ENCODE measurements at regions not wholly inside any gene's neighbourhood (a gene's known extent, or its start where the extent isn't known, plus 50 kb on each side); places are given as distances from the start of the nearest gene placed in this dataset.

- Histone ChIP-seq H3F3A (ENCODE audit: insufficient read depth, low read depth) (no peaks in the 10 kb centered on the region), H4K20me1 (ENCODE audit: insufficient read depth) (no peaks in the 10 kb centered on the region), H3K9me3 (ENCODE audit: insufficient read depth, low read depth) (no peaks in the 10 kb centered on the region; the same call in 1 of the 2 replicates), H3K4me2 (no peak overlapping the region), H3K9me2 (ENCODE audit: insufficient read depth) (no peaks in the 10 kb centered on the region), H3K36me3 (ENCODE audit: low read depth) (no peaks in the 10 kb centered on the region), H3K4me3 (no peak overlapping the region), H3K27ac (no peak overlapping the region), H3K27me3 (ENCODE audit: insufficient read depth, low read depth) (no peaks in the 10 kb centered on the region), H2AFZ (no peak overlapping the region), H3K4me1 (replicated peaks; ENCODE audit: insufficient read depth) (no peaks in the 10 kb centered on the region), H3K79me2 (ENCODE audit: low read depth) (no peaks in the 10 kb centered on the region)
- no peak for DNase-seq
- TF ChIP-seq EZH2 (IDR thresholded peaks at IDR 0.05; ENCODE audit: low read depth) = no peak
- TF ChIP-seq, protein P1, sequence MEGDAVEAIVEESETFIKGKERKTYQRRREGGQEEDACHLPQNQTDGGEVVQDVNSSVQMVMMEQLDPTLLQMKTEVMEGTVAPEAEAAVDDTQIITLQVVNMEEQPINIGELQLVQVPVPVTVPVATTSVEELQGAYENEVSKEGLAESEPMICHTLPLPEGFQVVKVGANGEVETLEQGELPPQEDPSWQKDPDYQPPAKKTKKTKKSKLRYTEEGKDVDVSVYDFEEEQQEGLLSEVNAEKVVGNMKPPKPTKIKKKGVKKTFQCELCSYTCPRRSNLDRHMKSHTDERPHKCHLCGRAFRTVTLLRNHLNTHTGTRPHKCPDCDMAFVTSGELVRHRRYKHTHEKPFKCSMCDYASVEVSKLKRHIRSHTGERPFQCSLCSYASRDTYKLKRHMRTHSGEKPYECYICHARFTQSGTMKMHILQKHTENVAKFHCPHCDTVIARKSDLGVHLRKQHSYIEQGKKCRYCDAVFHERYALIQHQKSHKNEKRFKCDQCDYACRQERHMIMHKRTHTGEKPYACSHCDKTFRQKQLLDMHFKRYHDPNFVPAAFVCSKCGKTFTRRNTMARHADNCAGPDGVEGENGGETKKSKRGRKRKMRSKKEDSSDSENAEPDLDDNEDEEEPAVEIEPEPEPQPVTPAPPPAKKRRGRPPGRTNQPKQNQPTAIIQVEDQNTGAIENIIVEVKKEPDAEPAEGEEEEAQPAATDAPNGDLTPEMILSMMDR (conservative IDR thresholded peaks at IDR 0.05) = no peak
- ChIA-PET CTCF (no interaction called here), POLR2A (ENCODE audit: unreplicated experiment) (no interaction called here)
- intact Hi-C loops (cut with micrococcal nuclease; ENCODE audit: unreplicated experiment) = no loop called here
- BruUV-seq (replicated peaks) = no TSS peak
These were observed 197.0 kb upstream of the DCAF8L1 start for GRCh38 chrX:28178206-28178605.

GRCh38 chrX:28177202-28177601 lies 196.0 kb upstream of the DCAF8L1 start:
- Histone ChIP-seq H2AFZ (no peak overlapping the region), H3K27me3 (ENCODE audit: insufficient read depth, low read depth) (no peaks in the 10 kb centered on the region), H3K27ac (no peak overlapping the region), H3K4me2 (no peak overlapping the region), H4K20me1 (ENCODE audit: insufficient read depth) (no peaks in the 10 kb centered on the region), H3K9me2 (ENCODE audit: insufficient read depth) (no peaks in the 10 kb centered on the region), H3K9me3 (ENCODE audit: insufficient read depth, low read depth) (no peaks in the 10 kb centered on the region; the same call in 1 of the 2 replicates), H3K4me1 (replicated peaks; ENCODE audit: insufficient read depth) (no peaks in the 10 kb centered on the region), H3K36me3 (ENCODE audit: low read depth) (no peaks in the 10 kb centered on the region), H3K4me3 (no peak overlapping the region), H3K79me2 (ENCODE audit: low read depth) (no peaks in the 10 kb centered on the region), H3F3A (ENCODE audit: insufficient read depth, low read depth) (no peaks in the 10 kb centered on the region)
- intact Hi-C loops (cut with micrococcal nuclease; ENCODE audit: unreplicated experiment) = no loop called here
- no peak for TF ChIP-seq EZH2 (IDR thresholded peaks at IDR 0.05; ENCODE audit: low read depth)
- TF ChIP-seq, protein P1 (conservative IDR thresholded peaks at IDR 0.05) = peak; percentile 65
- BruUV-seq (replicated peaks) = no TSS peak
- peak in 1 of 2 experiments; percentile 2 for DNase-seq
- ChIA-PET CTCF (no interaction called here), POLR2A (ENCODE audit: unreplicated experiment) (no interaction called here)

DNA sequence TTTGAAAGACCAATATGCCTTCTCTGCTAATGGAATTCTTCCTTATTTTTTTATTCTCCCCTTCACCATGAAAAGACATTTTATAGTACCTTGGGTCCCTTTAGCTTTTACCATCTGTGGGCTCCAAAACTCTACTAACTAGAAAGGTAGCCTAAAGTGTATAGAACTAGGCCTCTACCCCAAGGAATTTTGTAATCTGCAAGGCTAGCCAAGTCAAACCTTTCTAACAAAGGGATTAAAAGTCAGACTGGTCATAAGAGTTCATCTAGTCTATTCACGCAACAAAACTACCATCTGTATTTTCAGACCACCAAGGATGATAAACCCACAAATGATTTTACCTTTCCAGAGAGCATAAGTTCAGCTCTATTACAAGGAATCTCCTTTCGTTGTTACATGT lies 189.5 kb upstream of the DCAF8L1 start:
- Histone ChIP-seq H2AFZ (no peak overlapping the region), H3K9me2 (ENCODE audit: insufficient read depth) (no peaks in the 10 kb centered on the region), H3K9me3 (ENCODE audit: insufficient read depth, low read depth) (no peaks in the 10 kb centered on the region), H3F3A (ENCODE audit: insufficient read depth, low read depth) (no peaks in the 10 kb centered on the region), H4K20me1 (ENCODE audit: insufficient read depth) (no peaks in the 10 kb centered on the region), H3K4me1 (replicated peaks; ENCODE audit: insufficient read depth) (no peaks in the 10 kb centered on the region), H3K4me3 (no peak overlapping the region), H3K27me3 (ENCODE audit: insufficient read depth, low read depth) (no peaks in the 10 kb centered on the region), H3K27ac (no peak overlapping the region), H3K4me2 (no peak overlapping the region), H3K36me3 (ENCODE audit: low read depth) (no peaks in the 10 kb centered on the region), H3K79me2 (ENCODE audit: low read depth) (no peaks in the 10 kb centered on the region)
- CTCF ChIA-PET = no interaction called here
- no TSS peak for BruUV-seq (replicated peaks)
- no peak for DNase-seq
- POLR2A ChIA-PET (ENCODE audit: unreplicated experiment) = no interaction called here
- intact Hi-C loops (cut with micrococcal nuclease; ENCODE audit: unreplicated experiment) = no loop called here
- TF ChIP-seq EZH2 (IDR thresholded peaks at IDR 0.05; ENCODE audit: low read depth) = no peak
- TF ChIP-seq, protein P1 (conservative IDR thresholded peaks at IDR 0.05) = no peak

Data from PC-9 (cell line).